ENCODE measurements at regions not wholly inside any gene's neighbourhood (a gene's known extent, or its start where the extent isn't known, plus 50 kb on each side); places are given as distances from the start of the nearest gene placed in this dataset.

- Histone ChIP-seq H2AFZ (ENCODE audit: low read length) (no peak overlapping the region), H3K4me1 (ENCODE audit: insufficient read depth, low read length, severe bottlenecking) (no peaks in the 10 kb centered on the region), H3K9ac (ENCODE audit: low read length) (no peak overlapping the region), H3K27me3 (ENCODE audit: insufficient read depth, low read length) (no peaks in the 10 kb centered on the region; the same call in 1 of the 2 replicates), H3K9me2 (ENCODE audit: low read depth, low read length) (no peaks in the 10 kb centered on the region), H3K4me2 (ENCODE audit: low read length) (no peak overlapping the region), H3K27ac (ENCODE audit: low read depth, low read length, poor library complexity, severe bottlenecking) (no peak overlapping the region), H4K20me1 (ENCODE audit: insufficient read depth, low read length) (no peaks in the 10 kb centered on the region), H3K36me3 (ENCODE audit: insufficient read depth, low read length) (no peaks in the 10 kb centered on the region), H3K9me3 (ENCODE audit: low read length) (no peaks in the 10 kb centered on the region), H3K79me2 (ENCODE audit: insufficient read depth, low read length) (no peaks in the 10 kb centered on the region), H3F3A (ENCODE audit: insufficient read depth, low read length) (no peaks in the 10 kb centered on the region), H3K4me3 (ENCODE audit: low read depth, low read length, poor library complexity, severe bottlenecking) (no peak overlapping the region)
- TF ChIP-seq, protein P1, sequence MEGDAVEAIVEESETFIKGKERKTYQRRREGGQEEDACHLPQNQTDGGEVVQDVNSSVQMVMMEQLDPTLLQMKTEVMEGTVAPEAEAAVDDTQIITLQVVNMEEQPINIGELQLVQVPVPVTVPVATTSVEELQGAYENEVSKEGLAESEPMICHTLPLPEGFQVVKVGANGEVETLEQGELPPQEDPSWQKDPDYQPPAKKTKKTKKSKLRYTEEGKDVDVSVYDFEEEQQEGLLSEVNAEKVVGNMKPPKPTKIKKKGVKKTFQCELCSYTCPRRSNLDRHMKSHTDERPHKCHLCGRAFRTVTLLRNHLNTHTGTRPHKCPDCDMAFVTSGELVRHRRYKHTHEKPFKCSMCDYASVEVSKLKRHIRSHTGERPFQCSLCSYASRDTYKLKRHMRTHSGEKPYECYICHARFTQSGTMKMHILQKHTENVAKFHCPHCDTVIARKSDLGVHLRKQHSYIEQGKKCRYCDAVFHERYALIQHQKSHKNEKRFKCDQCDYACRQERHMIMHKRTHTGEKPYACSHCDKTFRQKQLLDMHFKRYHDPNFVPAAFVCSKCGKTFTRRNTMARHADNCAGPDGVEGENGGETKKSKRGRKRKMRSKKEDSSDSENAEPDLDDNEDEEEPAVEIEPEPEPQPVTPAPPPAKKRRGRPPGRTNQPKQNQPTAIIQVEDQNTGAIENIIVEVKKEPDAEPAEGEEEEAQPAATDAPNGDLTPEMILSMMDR (IDR thresholded peaks at IDR 0.05; ENCODE audit: low read length), result no peak
- TF ChIP-seq EZH2 (IDR thresholded peaks at IDR 0.05; ENCODE audit: borderline replicate concordance, low read length), result no peak
These were observed 294.5 kb upstream of the LMCD1 start for GRCh38 chr3:8206971-8207617.

DNA sequence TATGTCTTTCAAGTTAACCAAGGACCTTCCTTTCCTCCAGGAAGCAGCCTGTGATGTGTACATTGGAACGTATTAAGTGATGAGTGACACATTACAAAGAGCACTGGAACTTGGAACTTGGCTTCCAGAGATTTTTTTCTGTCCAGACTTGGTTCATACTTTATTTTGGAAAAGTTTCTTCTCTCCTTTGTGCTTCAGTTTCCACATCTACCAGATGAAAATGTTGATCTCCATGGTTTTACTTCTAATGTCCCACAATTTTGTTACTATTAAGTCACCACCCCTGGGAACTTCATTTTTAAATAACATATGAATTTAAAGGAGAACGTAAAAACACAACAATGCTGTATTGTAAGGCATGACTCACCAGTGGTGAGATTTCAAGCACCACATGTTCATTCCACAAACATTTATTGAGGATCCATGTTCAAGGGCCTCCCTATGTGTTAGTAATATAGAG, 290.7 kb upstream of the LMCD1 start:
- no peak overlapping the region for H3K9ac ChIP-seq (ENCODE audit: low read length)
- H3K79me2 ChIP-seq (ENCODE audit: insufficient read depth, low read length), result no peaks in the 10 kb centered on the region
- no peaks in the 10 kb centered on the region for H3K9me3 ChIP-seq (ENCODE audit: low read length)
- H3K9me2 ChIP-seq (ENCODE audit: low read depth, low read length), result no peaks in the 10 kb centered on the region
- no peaks in the 10 kb centered on the region for H3K36me3 ChIP-seq (ENCODE audit: insufficient read depth, low read length)
- no peaks in the 10 kb centered on the region; the same call in 1 of the 2 replicates for H3K27me3 ChIP-seq (ENCODE audit: insufficient read depth, low read length)
- no peaks in the 10 kb centered on the region for H3F3A ChIP-seq (ENCODE audit: insufficient read depth, low read length)
- H3K4me2 ChIP-seq (ENCODE audit: low read length), result no peak overlapping the region
- TF ChIP-seq, protein P1 (IDR thresholded peaks at IDR 0.05; ENCODE audit: low read length), result no peak
- no peak for TF ChIP-seq EZH2 (IDR thresholded peaks at IDR 0.05; ENCODE audit: borderline replicate concordance, low read length)
- H2AFZ ChIP-seq (ENCODE audit: low read length), result no peak overlapping the region
- H3K4me3 ChIP-seq (ENCODE audit: low read depth, low read length, poor library complexity, severe bottlenecking), result no peak overlapping the region
- H3K27ac ChIP-seq (ENCODE audit: low read depth, low read length, poor library complexity, severe bottlenecking), result no peak overlapping the region
- H4K20me1 ChIP-seq (ENCODE audit: insufficient read depth, low read length), result no peaks in the 10 kb centered on the region
- H3K4me1 ChIP-seq (ENCODE audit: insufficient read depth, low read length, severe bottlenecking), result no peaks in the 10 kb centered on the region

GRCh38 chr3:8212794-8213193, 288.8 kb upstream of the LMCD1 start:
- Histone ChIP-seq H3K27ac (ENCODE audit: low read depth, low read length, poor library complexity, severe bottlenecking) (no peak overlapping the region), H3K79me2 (ENCODE audit: insufficient read depth, low read length) (no peaks in the 10 kb centered on the region), H3K36me3 (ENCODE audit: insufficient read depth, low read length) (no peaks in the 10 kb centered on the region), H2AFZ (ENCODE audit: low read length) (no peak overlapping the region), H3K4me1 (ENCODE audit: insufficient read depth, low read length, severe bottlenecking) (no peaks in the 10 kb centered on the region), H3K4me2 (ENCODE audit: low read length) (no peak overlapping the region), H3K9ac (ENCODE audit: low read length) (no peak overlapping the region), H3K9me3 (ENCODE audit: low read length) (no peaks in the 10 kb centered on the region), H3K4me3 (ENCODE audit: low read depth, low read length, poor library complexity, severe bottlenecking) (no peak overlapping the region), H3K27me3 (ENCODE audit: insufficient read depth, low read length) (no peaks in the 10 kb centered on the region), H3F3A (ENCODE audit: insufficient read depth, low read length) (no peaks in the 10 kb centered on the region), H3K9me2 (ENCODE audit: low read depth, low read length) (no peaks in the 10 kb centered on the region), H4K20me1 (ENCODE audit: insufficient read depth, low read length) (no peaks in the 10 kb centered on the region)
- TF ChIP-seq, protein P1 (IDR thresholded peaks at IDR 0.05; ENCODE audit: low read length), result no peak
- TF ChIP-seq EZH2 (IDR thresholded peaks at IDR 0.05; ENCODE audit: borderline replicate concordance, low read length), result no peak

Data from OCI-LY1 (cell line).